IPS-18a (cell line): ENCODE measurements at regions not wholly inside any gene's neighbourhood (a gene's known extent, or its start where the extent isn't known, plus 50 kb on each side); places are given as distances from the start of the nearest gene placed in this dataset.

Experiments
- H3K27ac ChIP-seq: one replicate; pipeline ENCODE4 v1.5.1; 2013; ENCODE audit warnings: low read length
- H3K27me3 ChIP-seq: one replicate; pipeline ENCODE4 v1.6.1; 2013; ENCODE audit warnings: mild to moderate bottlenecking, low read length; ENCODE audit not compliant: control insufficient read depth, insufficient read depth
- H3K36me3 ChIP-seq: one replicate; pipeline ENCODE4 v1.6.1; 2013; ENCODE audit warnings: low read depth, low read length; ENCODE audit not compliant: control insufficient read depth
- H3K4me1 ChIP-seq: one replicate; pipeline ENCODE4 v1.6.1; 2013; ENCODE audit warnings: low read depth, low read length; ENCODE audit not compliant: control insufficient read depth
- H3K4me3 ChIP-seq: one replicate; pipeline ENCODE4 v1.5.1; 2013; ENCODE audit warnings: low read length
- H3K9ac ChIP-seq: one replicate; pipeline ENCODE4 v1.6.1; 2013; ENCODE audit warnings: mild to moderate bottlenecking, low read length, moderate library complexity
- H3K9me3 ChIP-seq: one replicate; pipeline ENCODE4 v1.6.1; 2013; ENCODE audit warnings: low read depth, low read length; ENCODE audit not compliant: control insufficient read depth

- no peaks in the 10 kb centered on the region for H3K9me3 ChIP-seq
- no peaks in the 10 kb centered on the region for H3K36me3 ChIP-seq
- H3K4me3 ChIP-seq = no peak overlapping the region
- H3K9ac ChIP-seq = no peak overlapping the region
- no peaks in the 10 kb centered on the region for H3K27me3 ChIP-seq
- peaks cover 16% of the 10 kb centered on the region for H3K4me1 ChIP-seq
- H3K27ac ChIP-seq = no peak overlapping the region
Measured at GRCh38 chr4:159041054-159042034, 61.5 kb upstream of the RAPGEF2 start.

- H3K27me3 ChIP-seq = no peaks in the 10 kb centered on the region
Measured at GRCh38 chr4:159042097-159042605, 60.7 kb upstream of the RAPGEF2 start.

GRCh38 chr4:159042868-159043267 is 60.0 kb upstream of the RAPGEF2 start:
- H3K27me3 ChIP-seq = no peaks in the 10 kb centered on the region
- H3K4me3 ChIP-seq = no peak overlapping the region
- no peak overlapping the region for H3K9ac ChIP-seq
- no peaks in the 10 kb centered on the region for H3K36me3 ChIP-seq
- no peak overlapping the region for H3K27ac ChIP-seq
- no peaks in the 10 kb centered on the region for H3K9me3 ChIP-seq
- peaks cover 10% of the 10 kb centered on the region for H3K4me1 ChIP-seq

More at GRCh38 chr4:159042097-159042605, 60.7 kb upstream of the RAPGEF2 start:
- H3K4me3 ChIP-seq = no peak overlapping the region
- H3K9me3 ChIP-seq = no peaks in the 10 kb centered on the region
- H3K9ac ChIP-seq = no peak overlapping the region
- peaks cover 9% of the 10 kb centered on the region for H3K4me1 ChIP-seq
- no peaks in the 10 kb centered on the region for H3K36me3 ChIP-seq
- H3K27ac ChIP-seq = no peak overlapping the region

GRCh38 chr4:159043861-159044260 is 59.0 kb upstream of the RAPGEF2 start:
- Histone ChIP-seq H3K4me1 (peaks cover 15% of the 10 kb centered on the region), H3K27me3 (no peaks in the 10 kb centered on the region), H3K27ac (no peak overlapping the region)

GRCh38 chr4:159045321-159045720 is 57.6 kb upstream of the RAPGEF2 start:
- peaks cover 15% of the 10 kb centered on the region for H3K4me1 ChIP-seq
- H3K9me3 ChIP-seq = no peaks in the 10 kb centered on the region
- H3K9ac ChIP-seq = no peak overlapping the region
- H3K36me3 ChIP-seq = no peaks in the 10 kb centered on the region
- no peak overlapping the region for H3K4me3 ChIP-seq
- no peaks in the 10 kb centered on the region for H3K27me3 ChIP-seq
- H3K27ac ChIP-seq = no peak overlapping the region

More at GRCh38 chr4:159043861-159044260, 59.0 kb upstream of the RAPGEF2 start:
- Histone ChIP-seq H3K9ac (no peak overlapping the region), H3K4me3 (no peak overlapping the region), H3K9me3 (no peaks in the 10 kb centered on the region), H3K36me3 (no peaks in the 10 kb centered on the region)

GRCh38 chr4:159046683-159047082 is 56.2 kb upstream of the RAPGEF2 start:
- no peak overlapping the region for H3K4me3 ChIP-seq
- H3K9ac ChIP-seq = no peak overlapping the region
- H3K27me3 ChIP-seq = no peaks in the 10 kb centered on the region
- H3K4me1 ChIP-seq = peaks cover 23% of the 10 kb centered on the region
- no peaks in the 10 kb centered on the region for H3K9me3 ChIP-seq
- H3K36me3 ChIP-seq = no peaks in the 10 kb centered on the region
- no peak overlapping the region for H3K27ac ChIP-seq

- no peaks in the 10 kb centered on the region for H3K9me3 ChIP-seq
- no peak overlapping the region for H3K27ac ChIP-seq
- H3K9ac ChIP-seq = no peak overlapping the region
- H3K36me3 ChIP-seq = no peaks in the 10 kb centered on the region
- H3K4me3 ChIP-seq = no peak overlapping the region
- H3K4me1 ChIP-seq = peaks cover 28% of the 10 kb centered on the region
- no peaks in the 10 kb centered on the region for H3K27me3 ChIP-seq
Measured at GRCh38 chr4:159047478-159048165, 55.3 kb upstream of the RAPGEF2 start.

- H3K9ac ChIP-seq = no peak overlapping the region
Measured at GRCh38 chr4:159048166-159048886, 54.6 kb upstream of the RAPGEF2 start.

GRCh38 chr4:159049780-159050375 is 53.0 kb upstream of the RAPGEF2 start:
- no peaks in the 10 kb centered on the region for H3K36me3 ChIP-seq
- H3K9me3 ChIP-seq = no peaks in the 10 kb centered on the region
- no peak overlapping the region for H3K27ac ChIP-seq
- no peaks in the 10 kb centered on the region for H3K27me3 ChIP-seq
- H3K9ac ChIP-seq = no peak overlapping the region
- peaks cover 28% of the 10 kb centered on the region for H3K4me1 ChIP-seq
- no peak overlapping the region for H3K4me3 ChIP-seq

More at GRCh38 chr4:159048166-159048886, 54.6 kb upstream of the RAPGEF2 start:
- H3K27me3 ChIP-seq = no peaks in the 10 kb centered on the region
- no peaks in the 10 kb centered on the region for H3K36me3 ChIP-seq
- H3K4me3 ChIP-seq = no peak overlapping the region
- no peak overlapping the region for H3K27ac ChIP-seq
- H3K4me1 ChIP-seq = peaks cover 28% of the 10 kb centered on the region
- H3K9me3 ChIP-seq = no peaks in the 10 kb centered on the region

- Histone ChIP-seq H3K4me3 (no peak overlapping the region), H3K4me1 (peaks cover 37% of the 10 kb centered on the region), H3K36me3 (no peaks in the 10 kb centered on the region), H3K9me3 (no peaks in the 10 kb centered on the region), H3K9ac (no peak overlapping the region), H3K27me3 (no peaks in the 10 kb centered on the region), H3K27ac (no peak overlapping the region)
Measured at GRCh38 chr4:159051245-159052071, 51.4 kb upstream of the RAPGEF2 start.
